ENCODE measurements at regions not wholly inside any gene's neighbourhood (a gene's known extent, or its start where the extent isn't known, plus 50 kb on each side); places are given as distances from the start of the nearest gene placed in this dataset.
A peak's percentile ranks its signal among the peaks of the same experiment; 100 is the strongest.
"Not testable (repeated sequence)": the region's sequence is repeated elsewhere in the genome, so short reads cannot be mapped to it uniquely, and the experiment has no call there.

GRCh38 chr10:118423800-118424442 lies 81.8 kb upstream of the FAM204A start:
- DNase-seq (ENCODE audit: low read depth), result peak; percentile 79

- DNase-seq (ENCODE audit: low read depth), result no peak
Measured at GRCh38 chr10:118422241-118422640, 80.1 kb upstream of the FAM204A start.

DNA sequence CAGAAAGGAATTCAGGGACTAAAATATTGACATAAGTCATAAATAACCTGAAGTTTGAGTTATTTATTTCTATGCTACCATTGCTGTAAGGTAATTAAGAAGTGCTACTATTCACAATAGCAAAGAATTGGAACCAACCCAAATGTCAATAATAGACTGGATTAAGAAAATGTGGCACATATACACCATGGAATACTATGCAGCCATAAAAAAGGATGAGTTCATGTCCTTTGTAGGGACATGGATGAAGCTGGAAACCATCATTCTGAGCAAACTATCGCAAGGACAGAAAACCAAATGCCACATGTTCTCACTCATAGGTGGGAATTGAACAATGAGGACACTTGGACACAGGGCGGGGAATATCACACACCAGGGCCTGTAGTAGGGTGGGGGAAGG lies 77.9 kb upstream of the FAM204A start:
- DNase-seq (ENCODE audit: low read depth), result not testable (repeated sequence)

DNA sequence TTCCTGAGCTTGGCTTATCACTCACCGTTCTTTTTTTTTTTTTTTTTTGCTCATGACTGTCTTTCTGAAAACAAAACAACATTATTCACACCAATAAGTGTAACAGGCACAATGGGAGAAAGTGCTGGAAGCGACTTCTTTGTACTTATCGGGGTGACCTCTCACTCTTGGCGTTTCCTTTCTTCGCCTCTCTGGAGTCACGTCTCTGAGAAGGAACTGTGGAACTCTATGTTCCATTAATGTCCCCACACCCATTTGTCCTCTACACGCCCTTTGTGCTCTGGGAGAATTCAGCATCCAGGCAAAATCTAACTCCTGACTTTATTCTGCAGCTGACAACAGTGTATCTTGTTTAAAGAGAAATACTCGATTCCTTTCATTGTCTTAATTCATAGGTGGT lies 70.8 kb upstream of the FAM204A start:
- no peak for DNase-seq (ENCODE audit: low read depth)

GRCh38 chr10:118412132-118412760 lies 70.1 kb upstream of the FAM204A start:
- no peak for DNase-seq (ENCODE audit: low read depth)

- no peak for DNase-seq (ENCODE audit: low read depth)
Measured at GRCh38 chr10:118409295-118409694, 67.2 kb upstream of the FAM204A start.

DNA sequence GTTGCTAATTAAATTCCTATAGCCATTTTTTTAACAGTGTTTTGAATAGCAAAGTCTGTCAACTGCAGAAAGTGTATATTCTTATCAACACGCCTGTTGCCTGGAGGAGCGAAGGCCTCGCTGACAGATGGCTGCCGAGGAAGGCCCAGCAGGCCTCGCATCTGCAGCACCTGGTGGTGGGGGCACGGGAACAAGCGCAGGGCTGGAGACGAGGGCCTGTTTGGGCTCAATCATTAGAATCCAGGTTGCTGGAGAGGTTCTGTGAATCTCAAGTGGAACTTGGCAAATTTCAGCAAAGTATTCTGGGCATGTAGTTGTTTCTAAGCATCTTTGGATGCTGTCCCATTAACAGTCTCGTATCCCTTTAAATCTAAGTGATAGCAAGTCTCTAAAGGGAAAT lies 66.1 kb upstream of the FAM204A start:
- no peak for DNase-seq (ENCODE audit: low read depth)

DNA sequence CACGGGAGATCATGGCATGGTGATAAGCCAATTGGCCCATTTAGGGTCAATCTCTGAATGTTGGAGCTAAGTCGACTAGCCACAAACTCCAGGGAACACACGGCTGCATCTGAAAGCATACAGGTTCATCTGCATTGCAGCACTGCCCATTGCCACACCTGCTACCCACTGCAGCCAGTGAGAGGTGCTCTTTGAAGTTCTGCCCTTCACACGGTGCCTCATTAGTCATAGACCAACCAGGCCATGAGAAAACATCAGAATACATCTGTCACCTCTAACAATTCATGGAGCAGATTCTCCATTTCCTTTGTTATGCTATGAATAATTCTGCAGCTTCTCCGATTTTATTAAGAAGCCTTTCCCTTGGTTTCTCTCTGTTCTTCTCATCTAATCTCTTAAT lies 65.7 kb upstream of the FAM204A start:
- DNase-seq (ENCODE audit: low read depth), result no peak

DNA sequence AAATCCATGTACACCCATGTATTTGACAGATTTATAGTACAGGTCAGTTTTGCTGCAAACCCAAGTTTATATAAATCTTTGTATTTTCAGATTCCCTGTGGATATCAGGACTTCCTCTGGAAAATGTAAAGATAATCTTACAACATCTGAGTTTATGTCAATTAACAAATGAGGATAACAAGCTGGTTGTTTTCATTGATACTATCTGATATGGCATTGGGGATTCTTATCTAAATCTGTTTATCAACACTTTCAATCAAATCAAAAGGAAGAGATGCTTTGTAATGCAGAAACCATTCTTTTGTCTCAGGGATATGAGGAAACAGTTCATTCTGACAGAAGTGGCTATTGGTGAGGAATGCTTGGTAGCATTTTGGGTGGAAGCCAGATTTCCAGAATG lies 64.9 kb upstream of the FAM204A start:
- DNase-seq (ENCODE audit: low read depth), result no peak

- DNase-seq (ENCODE audit: low read depth), result no peak
Measured at GRCh38 chr10:118405928-118406327, 63.8 kb upstream of the FAM204A start.

GRCh38 chr10:118403967-118404366 lies 61.8 kb upstream of the FAM204A start:
- no peak for DNase-seq (ENCODE audit: low read depth)

DNA sequence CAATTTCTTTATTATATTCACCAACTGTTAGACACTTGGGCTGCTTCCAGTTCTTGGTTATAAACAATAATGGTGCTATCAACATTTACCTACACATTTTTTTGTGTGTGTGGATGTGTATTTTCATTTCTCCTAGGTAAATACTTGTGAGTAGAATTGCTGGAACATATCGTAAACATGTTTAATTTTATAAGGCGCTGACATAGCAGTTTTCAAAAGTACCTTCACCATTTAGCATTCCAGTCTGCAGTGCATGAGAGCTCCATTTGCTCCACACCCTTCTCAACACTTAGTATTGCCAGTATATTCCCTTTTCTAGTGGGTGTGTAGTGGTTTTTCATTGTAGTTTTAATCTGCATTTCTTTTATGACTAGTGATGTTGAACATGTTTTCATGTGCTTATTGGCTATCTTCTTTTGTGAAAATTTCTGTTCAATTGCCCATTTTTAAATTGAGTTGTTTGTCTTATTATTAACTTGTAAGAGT lies 59.6 kb upstream of the FAM204A start:
- DNase-seq (ENCODE audit: low read depth), result no peak

DNA sequence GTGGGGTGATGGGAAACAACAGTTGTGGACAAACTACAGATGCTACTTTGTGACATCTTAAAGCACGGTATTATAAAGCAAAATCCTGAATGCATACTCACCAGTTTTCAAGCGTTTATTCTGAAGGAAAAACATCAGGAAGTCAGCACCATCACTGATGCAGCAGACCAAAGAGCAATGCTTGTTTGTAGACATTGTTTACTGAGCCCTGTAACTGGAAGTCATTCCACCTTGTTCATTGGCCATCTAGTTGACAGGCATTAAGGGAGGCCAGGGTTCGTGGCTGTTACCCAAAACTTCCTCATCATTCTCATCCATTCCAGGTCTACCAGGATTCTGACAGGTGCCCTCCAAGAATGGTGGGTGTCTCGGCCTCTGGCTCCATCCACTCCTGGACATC lies 55.3 kb upstream of the FAM204A start:
- DNase-seq (ENCODE audit: low read depth), result no peak

DNA sequence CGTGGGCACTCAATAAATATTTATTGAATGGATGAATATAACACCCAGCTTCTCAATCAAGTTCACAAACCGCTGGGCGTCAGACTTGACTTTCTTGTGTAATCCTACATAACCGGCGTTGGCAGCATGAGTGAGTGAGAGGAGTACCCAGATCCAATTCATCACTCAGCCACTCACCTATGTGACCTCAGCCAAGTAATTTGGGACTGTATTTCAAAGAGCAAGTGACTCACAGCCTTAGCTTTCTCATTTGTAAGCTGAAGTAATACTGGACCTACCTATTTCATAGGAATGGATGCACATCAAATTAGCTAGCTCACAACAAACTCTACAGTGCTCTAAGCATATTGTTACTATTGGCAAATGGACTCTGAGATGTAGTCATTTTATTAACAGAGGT lies 53.8 kb upstream of the FAM204A start:
- no peak for DNase-seq (ENCODE audit: low read depth)

DNA sequence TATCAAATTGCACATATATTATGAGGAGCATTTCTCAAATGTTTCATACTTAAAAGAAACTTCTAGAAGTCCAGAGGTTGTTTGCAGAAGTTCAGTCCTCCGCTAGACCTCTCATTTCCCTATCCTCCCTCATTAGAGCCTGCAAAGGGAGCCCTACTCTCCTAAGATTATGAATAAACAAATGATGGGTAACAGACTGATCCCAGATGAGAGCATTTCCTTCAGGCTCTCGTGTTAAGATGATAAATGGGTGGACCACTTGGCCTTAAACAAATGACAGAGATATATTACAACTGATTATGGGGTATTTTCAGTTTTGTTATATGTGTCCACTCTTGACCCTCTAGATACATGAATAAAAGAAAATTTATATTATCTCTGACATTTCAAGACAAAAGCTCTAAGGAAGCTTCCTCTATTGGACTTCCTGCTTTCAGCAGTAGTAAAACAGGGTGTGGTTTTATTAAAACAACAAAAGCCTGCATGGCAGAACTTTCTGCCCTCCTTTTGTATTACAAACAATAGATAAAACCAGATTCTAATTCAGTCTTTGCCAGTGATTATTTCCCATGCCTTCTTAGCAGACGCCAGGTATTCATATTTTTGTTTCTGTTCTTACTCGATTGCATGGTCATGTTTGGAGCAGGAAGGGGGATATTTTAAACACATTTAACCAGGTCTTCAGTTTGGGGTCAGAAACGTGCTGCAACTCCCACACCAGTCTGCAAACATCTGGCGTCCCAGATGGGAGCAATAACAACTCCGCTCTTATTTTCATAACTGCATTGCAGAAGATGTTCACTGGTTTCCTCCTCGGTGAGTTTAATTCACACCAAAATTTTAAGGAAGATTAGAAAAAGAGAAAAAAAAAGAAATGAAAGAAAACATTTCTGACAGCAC lies 52.4 kb upstream of the FAM204A start:
- DNase-seq (ENCODE audit: low read depth), result no peak

DNA sequence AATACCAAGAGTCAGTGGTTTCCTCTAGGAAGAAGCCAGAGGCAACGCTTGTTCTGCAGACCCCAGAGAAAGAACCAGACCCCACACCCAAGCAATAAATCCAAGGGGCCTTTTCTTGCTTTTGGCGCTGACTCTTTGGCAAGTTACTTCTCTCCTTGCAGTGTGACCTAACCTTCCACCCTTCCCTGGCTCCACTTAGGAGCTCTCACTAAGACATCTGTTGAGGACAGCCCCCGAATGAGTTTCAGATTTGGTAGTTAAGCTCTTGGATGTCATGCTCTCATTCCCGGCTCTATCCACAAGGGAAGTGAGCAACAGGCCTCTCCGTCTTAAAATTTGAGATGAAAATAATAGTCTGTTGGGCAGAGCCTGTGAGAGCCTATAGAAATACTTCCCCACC lies 50.6 kb upstream of the FAM204A start:
- DNase-seq (ENCODE audit: low read depth), result no peak
